ENCODE measurements at regions not wholly inside any gene's neighbourhood (a gene's known extent, or its start where the extent isn't known, plus 50 kb on each side); places are given as distances from the start of the nearest gene placed in this dataset.
A peak's percentile ranks its signal among the peaks of the same experiment; 100 is the strongest.

DNA sequence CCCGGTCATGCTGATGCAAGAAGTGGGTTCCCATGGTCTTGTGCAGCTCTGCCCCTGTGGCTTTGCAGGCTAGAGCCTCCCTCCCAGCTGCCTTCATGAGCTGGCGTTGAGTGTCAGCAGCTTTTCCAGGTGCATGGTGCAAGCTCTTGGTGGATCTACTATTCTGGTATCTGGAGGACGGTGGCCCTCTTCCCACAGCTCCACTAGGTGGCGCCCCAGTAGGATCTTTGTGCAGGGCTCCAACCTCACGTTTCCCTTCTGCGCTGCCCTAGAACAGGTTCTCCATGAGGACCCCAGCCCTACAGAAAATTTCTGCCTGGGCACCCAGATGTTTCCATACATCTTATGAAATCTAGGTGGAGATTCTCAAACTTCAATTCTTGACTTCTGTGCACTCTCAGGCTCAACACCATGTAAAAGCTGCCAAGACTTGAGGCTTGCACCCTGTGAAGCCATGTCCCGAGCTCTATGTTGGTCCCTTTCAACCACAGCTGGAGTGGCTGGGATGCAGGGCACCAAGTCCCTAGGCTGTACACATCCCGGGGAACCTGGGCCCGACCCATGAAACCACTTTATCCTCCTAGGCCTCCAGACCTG is 238.4 kb upstream of the MDFIC2 start:
- peak; percentile 3 for DNase-seq

DNA sequence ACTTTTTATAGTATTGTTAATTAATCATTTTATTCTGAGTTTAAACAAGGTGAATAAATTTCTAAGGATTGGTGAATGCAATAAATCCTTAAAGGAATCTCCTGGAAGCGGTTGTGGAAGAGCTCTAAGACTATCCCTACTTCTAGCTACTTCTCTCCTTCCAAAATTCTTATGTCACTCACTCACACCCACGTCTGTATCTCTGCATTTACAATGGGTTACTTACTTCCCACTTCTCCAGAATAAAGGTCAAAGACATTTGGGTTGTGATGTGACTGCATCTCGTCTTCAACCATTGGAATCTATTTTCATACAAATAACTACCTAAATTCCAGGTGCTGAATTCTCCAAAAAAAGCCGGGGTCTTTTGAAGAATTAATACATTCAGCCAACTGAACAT is 234.2 kb upstream of the MDFIC2 start:
- DNase-seq, result no peak

- no peak for DNase-seq
These were observed 231.1 kb upstream of the MDFIC2 start for GRCh38 chr3:70543493-70543892.

- DNase-seq, result no peak
These were observed 227.5 kb upstream of the MDFIC2 start for GRCh38 chr3:70539908-70540307.

DNA sequence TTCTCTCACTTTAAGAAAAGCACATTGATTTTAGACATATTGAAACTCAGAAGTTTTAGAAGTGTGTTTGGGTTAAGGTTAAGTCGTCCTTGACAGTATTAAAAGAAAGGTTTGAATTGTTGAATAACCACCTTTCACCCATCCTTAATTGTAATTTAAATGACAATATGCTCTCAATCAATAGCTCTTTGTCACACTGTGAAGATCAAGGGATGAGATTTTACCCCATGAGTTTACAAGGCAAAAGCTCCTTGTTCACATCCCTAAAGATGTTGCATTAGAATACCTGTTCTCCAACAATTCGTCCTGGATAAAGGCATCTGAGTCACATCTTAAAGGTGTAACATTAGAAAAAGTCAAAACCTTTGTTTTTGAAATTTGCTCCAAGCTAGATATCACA is 220.4 kb upstream of the MDFIC2 start:
- DNase-seq, result no peak

DNA sequence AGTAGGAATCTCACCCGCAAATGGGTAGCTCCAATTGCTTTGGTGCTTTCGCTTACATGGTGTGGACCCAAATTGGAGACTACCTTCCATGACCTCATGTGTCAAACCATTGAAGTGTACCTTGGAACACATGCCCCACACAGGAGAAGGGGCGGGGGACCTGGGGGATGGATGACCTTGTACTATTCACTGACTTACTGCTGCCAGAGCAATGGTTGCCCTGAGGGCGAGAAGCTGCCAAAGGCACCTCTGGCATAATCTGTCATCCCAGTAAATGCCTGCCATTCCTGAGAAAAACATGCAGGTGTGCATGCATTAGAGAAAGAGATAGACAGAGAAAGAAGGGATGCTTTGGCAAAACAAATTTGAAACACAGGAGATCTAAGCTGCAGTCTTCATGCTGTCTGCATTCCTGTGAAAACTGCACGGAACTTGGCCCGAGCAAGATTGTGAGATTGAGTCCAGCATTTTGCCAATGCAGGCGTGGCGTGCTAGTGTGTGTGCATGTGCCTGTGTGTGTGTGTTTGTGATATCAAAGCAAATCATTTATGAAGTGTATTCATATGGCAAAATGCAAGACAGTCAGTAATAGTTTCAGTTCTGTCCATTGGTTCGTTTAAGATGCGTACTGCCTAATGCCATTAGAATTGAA is 219.5 kb upstream of the MDFIC2 start:
- no peak for DNase-seq

DNA sequence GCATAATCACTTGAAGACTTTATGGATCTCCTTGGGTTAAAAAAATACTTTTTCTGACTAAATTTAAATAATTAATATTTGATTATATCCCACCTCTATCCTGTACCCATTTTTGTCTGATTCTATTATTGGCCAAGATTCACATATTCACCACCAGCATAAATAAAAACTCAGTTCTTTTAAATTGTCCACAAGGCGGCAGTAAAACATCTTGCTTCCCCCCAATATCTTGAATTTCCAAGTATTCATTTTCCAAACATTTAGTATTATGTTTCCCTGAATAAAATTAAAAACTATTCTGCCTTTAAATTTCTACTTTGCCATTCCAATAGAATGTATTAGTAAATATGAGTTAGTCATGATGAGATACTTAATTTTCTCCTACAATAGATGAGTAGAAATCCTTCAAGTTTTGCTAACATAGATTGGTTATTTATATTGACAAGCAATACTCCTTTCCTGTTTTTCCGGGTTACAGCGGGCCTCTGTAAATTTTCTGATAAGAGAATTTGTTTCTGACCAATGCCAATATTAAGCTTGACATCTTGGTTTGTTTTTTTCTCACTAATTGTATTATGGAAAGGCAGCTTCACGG is 218.7 kb upstream of the MDFIC2 start:
- no peak for DNase-seq

- DNase-seq, result no peak
These were observed 218.2 kb upstream of the MDFIC2 start for GRCh38 chr3:70530626-70531025.

DNA sequence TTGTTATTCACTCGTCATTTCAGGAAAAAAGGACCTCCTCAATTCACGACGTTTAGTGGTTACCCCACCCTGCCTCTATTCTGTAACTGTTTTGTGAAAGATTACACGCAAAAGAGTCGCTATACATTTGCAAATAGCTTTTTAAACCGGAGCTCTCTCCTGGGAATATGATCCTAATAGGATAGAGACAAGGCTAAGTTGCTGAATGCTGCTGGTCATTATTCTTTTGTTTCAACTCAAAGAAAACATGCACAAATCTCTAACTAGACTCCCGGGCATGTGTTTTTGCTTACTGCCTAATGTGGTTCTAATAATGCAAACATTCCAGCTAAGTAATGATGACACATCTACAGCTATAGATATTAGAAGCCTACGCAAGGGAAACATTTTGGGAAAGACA is 214.6 kb upstream of the MDFIC2 start:
- DNase-seq, result no peak

DNA sequence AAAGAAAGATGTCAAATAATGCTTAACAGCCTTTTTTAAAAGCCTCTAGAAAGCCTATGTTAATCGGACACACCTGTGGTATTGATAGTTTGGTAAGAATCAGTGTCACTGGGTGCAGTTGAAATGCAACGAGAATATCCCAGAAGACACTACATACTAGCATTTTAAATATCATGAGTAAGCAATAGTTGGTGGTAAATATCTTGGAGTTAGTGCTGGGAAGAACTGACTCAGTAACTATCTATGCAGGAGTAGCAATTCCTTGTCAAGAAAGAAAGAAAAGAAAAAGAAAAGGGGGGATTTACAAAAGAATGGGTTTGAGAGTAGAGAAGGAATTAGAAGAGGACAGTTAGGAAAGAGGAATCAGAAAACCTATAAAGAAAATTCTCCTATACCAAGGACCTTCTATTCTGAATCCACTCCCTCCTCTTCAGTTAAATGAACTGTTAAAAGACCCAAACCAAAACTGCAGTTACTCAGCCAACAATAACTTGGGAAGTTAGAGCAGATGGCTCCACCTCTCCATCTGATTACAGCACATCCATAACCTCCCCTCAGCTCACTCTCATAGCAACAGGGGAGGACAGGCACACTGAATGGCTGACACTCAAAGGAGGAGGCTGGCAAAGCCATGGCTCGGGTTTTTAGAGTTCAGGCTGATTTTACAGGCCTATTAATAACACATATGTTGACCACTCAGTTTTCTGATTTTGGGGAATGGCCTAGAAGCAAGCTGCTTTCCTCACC is 207.6 kb upstream of the MDFIC2 start:
- no peak for DNase-seq

- no peak for DNase-seq
These were observed 206.6 kb upstream of the MDFIC2 start for GRCh38 chr3:70519026-70519425.

DNA sequence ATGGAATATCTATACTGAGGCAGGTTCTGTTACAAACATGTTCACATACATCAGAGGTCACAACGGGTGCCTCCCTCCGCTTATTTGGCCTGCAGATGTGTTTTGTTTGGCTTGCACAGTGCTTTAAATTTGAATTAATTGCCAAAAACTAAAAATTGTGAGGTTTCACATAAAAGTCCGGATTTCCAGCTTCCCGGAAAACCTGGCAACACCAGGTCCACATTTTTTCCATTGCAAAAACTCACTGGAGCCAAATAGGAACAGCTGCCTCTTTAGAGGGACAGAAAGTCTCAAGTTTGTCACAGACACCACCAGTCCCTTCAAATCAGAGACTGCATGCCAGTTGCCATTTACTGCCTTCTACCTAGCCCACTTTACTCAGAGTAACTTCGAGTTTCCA is 205.9 kb upstream of the MDFIC2 start:
- DNase-seq, result no peak

GRCh38 chr3:70517124-70517890 is 204.9 kb upstream of the MDFIC2 start:
- DNase-seq, result no peak

DNA sequence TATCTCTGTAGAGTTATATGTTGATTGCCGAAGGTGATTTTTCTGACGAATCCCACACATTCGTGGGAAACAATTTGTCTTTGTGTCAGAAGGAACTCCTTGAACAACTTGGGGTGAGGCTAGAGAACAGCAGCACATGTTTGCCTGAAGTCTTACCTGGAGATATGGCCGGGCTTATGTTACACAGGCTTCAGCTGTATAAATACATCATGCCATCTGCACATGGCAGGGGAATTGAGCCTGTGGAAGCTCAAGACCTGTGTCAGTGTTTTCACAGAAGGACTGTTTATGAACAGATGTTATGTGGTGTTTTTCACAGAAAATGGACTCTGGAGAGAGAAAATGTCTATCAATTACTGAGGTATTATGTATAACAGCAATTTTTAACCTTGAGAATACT is 203.6 kb upstream of the MDFIC2 start:
- DNase-seq, result no peak

GRCh38 chr3:70507486-70507885 is 195.0 kb upstream of the MDFIC2 start:
- no peak for DNase-seq

DNA sequence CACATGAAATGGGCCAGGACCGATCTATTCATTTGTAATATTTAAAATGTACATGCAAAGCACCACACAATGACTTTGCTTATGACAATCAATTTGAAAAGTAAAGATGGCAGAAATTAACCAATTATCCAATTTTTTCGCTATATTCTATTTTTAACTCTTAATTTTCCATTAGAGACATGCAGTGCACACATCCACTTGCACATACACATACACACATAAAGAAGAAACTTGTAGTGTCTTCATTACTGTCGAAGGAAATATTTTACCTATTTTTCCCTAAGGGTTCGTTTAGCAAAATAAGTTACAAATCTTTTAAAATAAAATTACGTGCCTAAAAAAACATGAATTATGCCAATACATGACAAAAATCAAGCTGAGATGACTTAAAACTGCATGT is 194.3 kb upstream of the MDFIC2 start:
- no peak for DNase-seq

DNA sequence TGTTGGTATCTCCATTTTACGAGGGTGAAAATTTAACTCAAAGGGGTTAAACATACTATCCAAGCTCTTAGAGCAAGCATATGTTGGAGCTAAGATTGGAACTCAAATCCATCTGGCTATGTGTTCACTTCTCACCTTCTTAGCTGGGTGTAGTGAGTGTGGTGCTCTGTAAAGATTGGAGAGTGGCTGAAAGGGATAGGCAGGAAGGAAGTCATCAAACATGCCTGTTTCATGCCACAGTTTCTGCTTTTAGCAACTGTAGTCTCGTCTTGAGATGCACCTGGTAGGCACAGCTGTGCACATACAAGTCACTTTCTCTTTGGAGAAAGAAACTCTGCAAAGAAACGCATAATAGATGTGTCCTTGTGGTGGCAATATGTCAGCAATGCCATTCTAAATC is 189.1 kb upstream of the MDFIC2 start:
- DNase-seq, result no peak

DNA sequence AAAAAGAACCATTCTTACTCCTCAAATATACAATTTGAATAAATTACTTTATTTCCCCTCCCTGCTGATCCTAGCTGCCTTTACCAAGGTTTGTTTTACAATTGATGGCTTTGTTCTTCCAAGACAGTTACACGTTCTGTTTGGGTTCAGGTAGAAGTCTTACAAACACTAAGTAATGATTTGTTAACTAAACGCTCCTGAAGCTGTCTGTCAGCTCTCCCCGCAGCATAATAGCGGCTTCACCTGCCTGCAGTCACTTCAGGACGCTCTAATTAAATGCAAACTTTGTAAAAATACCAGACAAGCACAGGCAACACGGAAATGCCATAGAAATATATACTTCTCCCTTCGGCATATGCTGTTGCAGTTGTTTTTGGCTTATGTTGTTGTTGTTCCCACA is 176.4 kb upstream of the MDFIC2 start:
- no peak for DNase-seq

- DNase-seq, result no peak
These were observed 175.7 kb upstream of the MDFIC2 start for GRCh38 chr3:70488131-70488530.

DNA sequence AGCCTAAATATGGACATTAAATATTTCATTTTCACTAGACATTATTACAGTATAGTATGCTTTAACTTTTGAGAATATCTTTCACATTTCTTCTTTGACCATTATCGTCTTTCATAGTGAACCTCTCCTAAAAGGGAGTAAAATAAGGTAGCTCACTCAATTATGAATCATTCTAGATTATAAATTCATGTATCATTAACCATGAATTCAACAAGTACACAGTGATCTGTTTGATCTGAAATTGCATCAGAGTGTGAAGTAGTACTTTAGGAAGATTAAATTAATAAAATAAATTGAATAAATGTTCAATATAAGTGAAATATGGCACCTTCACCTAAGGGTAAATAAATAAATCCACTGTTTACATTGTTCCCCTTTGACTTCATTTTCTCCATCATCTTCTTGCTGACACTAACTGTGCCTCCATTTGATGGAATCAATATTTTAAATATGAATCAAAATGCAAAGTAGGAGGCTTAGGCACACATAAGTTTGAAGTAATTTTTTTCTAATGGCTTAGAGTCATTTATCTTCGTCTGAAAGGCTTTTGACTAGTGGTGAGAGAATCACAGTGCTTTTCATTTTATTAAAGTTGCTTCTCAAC is 174.1 kb upstream of the MDFIC2 start:
- DNase-seq, result no peak

DNA sequence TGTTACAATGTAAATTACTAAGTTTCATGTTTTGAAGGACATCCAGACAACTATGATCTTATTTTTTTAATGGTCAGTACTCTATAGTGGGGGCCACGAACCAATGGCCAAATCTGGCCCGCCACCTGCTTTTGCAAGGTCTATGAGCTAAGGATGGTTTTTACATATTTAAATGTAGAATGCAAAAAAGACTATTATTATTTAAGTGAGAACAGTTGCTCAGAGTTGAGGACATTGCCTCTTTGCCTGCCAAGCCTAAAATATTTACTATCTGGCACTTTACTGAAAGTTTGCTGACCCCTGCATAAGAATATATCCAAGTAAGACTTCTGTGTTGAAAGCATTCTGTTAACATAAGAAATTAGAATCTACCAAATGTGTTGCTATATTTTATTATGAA is 163.7 kb upstream of the MDFIC2 start:
- DNase-seq, result no peak

- DNase-seq, result no peak
These were observed 159.3 kb upstream of the MDFIC2 start for GRCh38 chr3:70471464-70472342.
